ENCODE measurements at regions not wholly inside any gene's neighbourhood (a gene's known extent, or its start where the extent isn't known, plus 50 kb on each side); places are given as distances from the start of the nearest gene placed in this dataset.

DNA sequence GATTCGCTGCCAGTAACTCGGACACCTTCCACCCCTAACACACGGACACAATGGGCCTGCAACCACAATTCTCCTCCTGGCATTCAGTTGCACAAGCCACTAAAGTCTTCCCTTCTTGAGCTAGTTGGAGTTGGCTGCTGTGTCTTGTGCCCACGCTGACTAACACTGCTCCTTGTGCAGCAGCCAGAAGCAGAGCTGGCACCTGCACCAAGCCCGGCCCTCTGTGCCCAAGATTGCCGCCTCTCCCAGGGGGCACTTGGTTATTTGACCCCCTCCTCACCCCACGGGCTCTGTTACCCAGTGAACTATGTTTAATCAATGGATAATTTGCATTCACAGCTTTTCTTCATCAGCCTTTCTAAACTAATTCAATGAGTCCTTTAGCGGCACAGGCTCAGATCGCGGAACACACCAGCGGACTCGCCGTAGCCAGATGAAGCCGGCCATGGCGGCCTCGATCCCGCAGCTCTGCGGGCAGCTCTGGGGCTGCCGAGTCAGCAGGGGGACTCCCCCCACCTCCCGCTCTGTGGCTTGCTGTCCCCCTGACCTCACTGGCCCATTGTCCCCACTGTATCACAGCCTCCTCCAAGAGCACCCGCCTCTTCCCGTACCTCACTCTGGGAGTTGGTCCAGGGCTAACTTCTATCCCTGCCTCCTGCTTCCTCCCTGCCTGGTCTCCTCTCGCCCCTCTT, 94.8 kb upstream of the AFDN start:
- no peak for DNase-seq (ENCODE audit: low read depth)
- no peak for TF ChIP-seq CTCF (conservative IDR thresholded peaks at IDR 0.05; ENCODE audit: low read depth, low read length)
- H3K4me3 ChIP-seq (ENCODE audit: low read length): no peak overlapping the region

- no peak overlapping the region for H3K4me3 ChIP-seq (ENCODE audit: low read length)
- no peak for DNase-seq (ENCODE audit: low read depth)
Measured at GRCh38 chr6:167733740-167734661, 92.7 kb upstream of the AFDN start.

GRCh38 chr6:167734662-167735083, 92.0 kb upstream of the AFDN start:
- H3K4me3 ChIP-seq (ENCODE audit: low read length): no peak overlapping the region
- no peak for DNase-seq (ENCODE audit: low read depth)
- TF ChIP-seq CTCF (conservative IDR thresholded peaks at IDR 0.05; ENCODE audit: low read depth, low read length): no peak

More at GRCh38 chr6:167733740-167734661, 92.7 kb upstream of the AFDN start:
- no peak for TF ChIP-seq CTCF (conservative IDR thresholded peaks at IDR 0.05; ENCODE audit: low read depth, low read length)

DNA sequence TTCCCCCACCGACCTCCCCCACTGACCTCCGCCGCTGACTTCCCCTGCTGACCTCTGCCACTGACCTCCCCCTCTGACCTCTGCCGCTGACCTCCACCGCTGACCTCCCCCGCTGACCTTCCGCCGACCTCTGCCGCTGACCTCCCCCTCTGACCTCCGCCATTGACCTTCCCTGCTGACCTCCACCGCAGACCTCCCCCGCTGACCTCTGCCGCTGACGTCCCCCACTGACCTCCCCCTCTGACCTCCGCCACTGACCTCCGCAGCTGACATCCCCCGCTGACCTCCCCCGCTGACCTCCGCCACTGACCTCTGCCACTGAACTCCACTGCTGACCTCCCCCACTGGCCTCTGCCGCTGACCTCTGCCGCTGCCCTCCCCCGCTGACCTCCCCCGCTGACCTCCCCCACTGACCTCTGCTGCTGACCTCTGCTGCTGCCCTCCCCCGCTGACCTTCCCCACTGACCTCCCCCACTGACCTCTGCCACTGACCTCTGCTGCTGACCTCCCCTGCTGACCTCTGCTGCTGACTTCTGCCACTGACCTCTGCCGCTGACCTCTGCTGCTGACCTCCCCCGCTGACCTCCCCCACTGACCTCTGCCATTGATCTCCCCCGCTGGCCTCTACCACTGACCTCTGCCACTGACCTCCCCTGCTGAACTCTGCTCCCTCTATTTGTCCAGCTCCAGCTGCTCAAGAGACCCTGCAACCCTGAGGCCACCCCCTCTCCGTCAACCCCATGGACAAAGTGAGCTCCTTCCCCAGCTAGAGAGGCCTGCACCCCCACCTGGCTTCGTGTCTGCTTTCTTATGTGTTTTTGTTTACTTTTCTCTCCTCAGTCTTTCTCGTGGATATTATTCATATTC, 91.4 kb upstream of the AFDN start:
- no peak for DNase-seq (ENCODE audit: low read depth)
- no peak for TF ChIP-seq CTCF (conservative IDR thresholded peaks at IDR 0.05; ENCODE audit: low read depth, low read length)
- no peak overlapping the region for H3K4me3 ChIP-seq (ENCODE audit: low read length)

GRCh38 chr6:167735951-167736288, 90.8 kb upstream of the AFDN start:
- DNase-seq (ENCODE audit: low read depth): no peak
- no peak overlapping the region for H3K4me3 ChIP-seq (ENCODE audit: low read length)
- TF ChIP-seq CTCF (conservative IDR thresholded peaks at IDR 0.05; ENCODE audit: low read depth, low read length): no peak

DNA sequence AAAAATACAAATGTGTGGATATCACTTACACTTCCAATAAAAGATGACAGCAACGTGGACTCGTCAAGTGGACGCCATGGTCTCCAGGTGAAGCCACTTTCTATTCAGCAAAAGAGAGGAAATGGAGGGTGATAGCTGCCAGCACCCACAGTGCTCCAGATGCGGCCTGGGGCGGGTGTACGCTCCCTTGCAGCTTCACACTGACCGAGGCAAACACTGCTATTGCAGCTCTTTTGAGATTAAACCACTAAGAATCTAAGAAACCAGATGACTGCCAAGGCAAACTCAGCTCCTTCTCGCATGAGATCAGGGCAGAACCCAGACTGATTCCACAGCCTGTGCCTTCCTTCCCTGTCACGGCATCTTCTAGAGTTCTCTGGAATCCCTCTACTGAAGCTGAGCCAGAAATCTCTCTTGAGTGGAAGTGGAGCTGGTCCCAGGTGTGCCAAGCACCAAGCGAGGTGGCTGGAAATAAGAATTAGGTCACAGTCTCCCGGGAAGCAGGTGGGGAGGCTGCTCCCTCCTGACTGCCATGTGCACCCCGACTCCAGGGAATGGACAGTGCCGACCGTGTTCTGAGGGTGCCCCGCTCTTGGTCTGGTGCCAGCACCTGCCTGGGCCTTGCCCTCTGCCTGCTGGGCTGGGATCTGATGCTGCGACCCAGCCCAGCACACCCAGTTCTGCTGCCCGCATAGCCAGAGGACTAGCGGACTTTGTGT, 90.1 kb upstream of the AFDN start:
- no peak for DNase-seq (ENCODE audit: low read depth)
- TF ChIP-seq CTCF (conservative IDR thresholded peaks at IDR 0.05; ENCODE audit: low read depth, low read length): no peak
- H3K4me3 ChIP-seq (ENCODE audit: low read length): no peak overlapping the region

Measured in retinal pigment epithelial cell (primary cell).